IPS-18c (cell line): ENCODE measurements at regions not wholly inside any gene's neighbourhood (a gene's known extent, or its start where the extent isn't known, plus 50 kb on each side); places are given as distances from the start of the nearest gene placed in this dataset.

Source experiments
- H3K4me3 ChIP-seq: 2 replicates; pipeline ENCODE4 v1.7.0; 2013; ENCODE audit warnings: low read depth, mild to moderate bottlenecking, low read length, moderate library complexity; ENCODE audit not compliant: insufficient read depth
- H3K9me3 ChIP-seq: one replicate; pipeline ENCODE4 v1.6.1; 2013; ENCODE audit warnings: mild to moderate bottlenecking, low read length, moderate library complexity; ENCODE audit not compliant: control insufficient read depth, insufficient read depth

DNA sequence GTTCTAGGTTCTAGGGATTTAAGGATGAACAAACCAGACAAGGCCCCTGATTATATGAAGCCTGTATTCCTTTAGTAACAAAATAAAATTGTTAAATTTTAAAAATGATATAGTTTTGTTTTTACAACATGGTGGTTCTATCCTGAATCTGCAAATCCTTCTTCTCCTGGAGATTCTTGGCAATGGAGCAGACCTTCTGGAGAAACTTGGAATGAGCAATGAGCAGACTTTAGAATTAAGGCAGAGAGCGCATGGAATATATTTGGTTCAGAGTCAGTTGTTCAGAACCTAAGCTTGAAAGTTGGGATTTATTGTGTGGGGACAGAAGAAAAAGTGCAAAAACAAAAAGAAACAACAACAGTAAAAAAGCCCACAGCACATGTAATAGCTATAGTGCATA lies 381.1 kb downstream of the ADGRL2 start:
- H3K4me3 ChIP-seq = no peak overlapping the region
- H3K9me3 ChIP-seq = peaks cover 3% of the 10 kb centered on the region

DNA sequence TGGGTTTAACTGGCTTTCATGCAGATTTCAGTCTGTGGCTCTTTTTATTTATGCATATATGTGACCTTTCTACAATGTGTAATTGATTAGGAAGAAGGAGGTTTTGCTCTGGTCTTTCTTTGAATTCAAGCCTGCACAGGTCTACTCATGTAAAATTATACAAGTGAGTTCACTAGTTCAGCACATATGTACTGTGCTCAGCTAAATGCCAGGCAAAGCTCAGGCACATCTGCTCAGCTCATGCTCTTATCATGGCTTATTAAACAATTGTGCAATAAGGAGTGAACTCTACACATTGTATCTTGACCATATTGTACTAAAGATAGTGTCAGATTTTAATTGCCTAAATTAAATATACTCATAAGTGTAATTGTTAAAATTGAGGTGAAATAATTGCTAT lies 378.4 kb downstream of the ADGRL2 start:
- H3K4me3 ChIP-seq = no peak overlapping the region
- peaks cover 3% of the 10 kb centered on the region for H3K9me3 ChIP-seq

DNA sequence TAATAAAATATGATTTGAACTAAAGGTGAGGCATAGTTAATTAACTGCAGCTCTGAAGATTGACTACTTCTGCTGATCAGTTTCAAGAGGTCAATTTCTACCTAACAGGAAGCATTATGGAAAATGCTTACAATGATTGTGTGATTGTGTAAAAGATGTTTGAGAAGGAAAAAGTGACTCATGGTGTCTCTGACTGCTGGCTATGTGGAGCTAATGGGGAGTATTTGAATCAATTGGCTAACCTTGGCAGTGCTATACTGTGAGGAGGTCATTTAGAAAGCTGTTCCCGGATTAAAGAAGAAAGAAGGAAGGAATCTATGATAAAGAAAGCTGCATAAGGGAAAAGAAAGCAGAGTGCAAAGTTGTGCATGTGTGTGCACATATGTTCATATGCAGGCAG lies 376.5 kb downstream of the ADGRL2 start:
- H3K9me3 ChIP-seq = peaks cover 4% of the 10 kb centered on the region

DNA sequence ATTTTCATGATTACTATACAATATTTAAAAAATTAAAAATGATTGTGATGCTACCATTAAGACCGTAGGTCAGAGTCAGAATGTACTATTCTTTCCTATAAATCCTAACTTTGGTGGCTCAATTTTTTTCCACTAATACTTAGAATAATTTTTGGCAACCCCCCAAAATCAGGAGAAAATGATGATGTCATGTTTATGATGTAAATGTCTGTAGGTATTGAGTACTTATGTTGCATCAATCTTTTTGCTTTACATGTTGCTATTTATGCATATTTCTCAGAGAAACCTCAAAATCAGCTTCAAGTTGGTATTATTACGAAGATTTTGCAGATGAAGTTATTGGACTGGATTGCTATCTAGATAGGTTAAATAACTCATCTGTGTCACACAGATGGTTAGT lies 371.2 kb downstream of the ADGRL2 start:
- Histone ChIP-seq H3K4me3 (no peak overlapping the region), H3K9me3 (peaks cover 4% of the 10 kb centered on the region)

More for the DNA sequence above, 376.5 kb downstream of the ADGRL2 start:
- H3K4me3 ChIP-seq = no peak overlapping the region

DNA sequence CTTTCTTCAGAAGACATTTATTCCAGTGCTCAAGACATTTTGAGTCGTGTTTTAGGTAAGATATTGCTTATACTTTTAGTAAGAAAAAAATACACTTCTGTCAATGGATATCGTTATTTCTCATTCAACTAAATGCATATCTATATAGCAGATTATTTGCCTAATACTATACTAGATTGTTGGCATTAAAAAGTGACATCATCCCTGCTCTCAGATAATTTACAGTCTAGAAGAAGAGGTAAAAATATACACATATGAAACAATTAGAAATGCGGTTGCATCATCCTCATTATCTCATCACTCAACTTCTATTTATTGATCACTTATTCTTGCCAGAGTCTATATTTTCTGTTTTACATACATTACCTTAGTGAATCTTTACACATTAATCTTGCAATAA lies 367.7 kb downstream of the ADGRL2 start:
- Histone ChIP-seq H3K9me3 (peaks cover 4% of the 10 kb centered on the region), H3K4me3 (no peak overlapping the region)

DNA sequence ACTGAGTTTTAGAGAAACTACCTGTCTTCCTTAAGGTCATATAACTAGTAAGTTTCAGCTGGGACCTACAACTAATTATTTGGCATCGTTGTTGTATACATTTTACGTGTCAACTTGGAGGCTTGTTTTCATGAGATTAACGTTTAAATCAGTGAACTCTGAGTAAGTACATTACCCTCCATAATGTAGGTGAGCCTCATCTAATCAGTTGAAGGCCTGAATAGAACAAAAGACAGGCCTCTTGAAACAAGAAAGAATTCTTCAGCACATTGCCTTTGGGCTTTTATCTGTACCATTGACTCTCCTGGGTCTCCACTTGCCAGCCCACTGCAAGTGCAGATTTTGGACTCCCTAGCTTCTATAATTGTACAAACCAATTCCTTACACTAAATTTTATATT lies 364.6 kb downstream of the ADGRL2 start:
- Histone ChIP-seq H3K9me3 (no peaks in the 10 kb centered on the region), H3K4me3 (no peak overlapping the region)

DNA sequence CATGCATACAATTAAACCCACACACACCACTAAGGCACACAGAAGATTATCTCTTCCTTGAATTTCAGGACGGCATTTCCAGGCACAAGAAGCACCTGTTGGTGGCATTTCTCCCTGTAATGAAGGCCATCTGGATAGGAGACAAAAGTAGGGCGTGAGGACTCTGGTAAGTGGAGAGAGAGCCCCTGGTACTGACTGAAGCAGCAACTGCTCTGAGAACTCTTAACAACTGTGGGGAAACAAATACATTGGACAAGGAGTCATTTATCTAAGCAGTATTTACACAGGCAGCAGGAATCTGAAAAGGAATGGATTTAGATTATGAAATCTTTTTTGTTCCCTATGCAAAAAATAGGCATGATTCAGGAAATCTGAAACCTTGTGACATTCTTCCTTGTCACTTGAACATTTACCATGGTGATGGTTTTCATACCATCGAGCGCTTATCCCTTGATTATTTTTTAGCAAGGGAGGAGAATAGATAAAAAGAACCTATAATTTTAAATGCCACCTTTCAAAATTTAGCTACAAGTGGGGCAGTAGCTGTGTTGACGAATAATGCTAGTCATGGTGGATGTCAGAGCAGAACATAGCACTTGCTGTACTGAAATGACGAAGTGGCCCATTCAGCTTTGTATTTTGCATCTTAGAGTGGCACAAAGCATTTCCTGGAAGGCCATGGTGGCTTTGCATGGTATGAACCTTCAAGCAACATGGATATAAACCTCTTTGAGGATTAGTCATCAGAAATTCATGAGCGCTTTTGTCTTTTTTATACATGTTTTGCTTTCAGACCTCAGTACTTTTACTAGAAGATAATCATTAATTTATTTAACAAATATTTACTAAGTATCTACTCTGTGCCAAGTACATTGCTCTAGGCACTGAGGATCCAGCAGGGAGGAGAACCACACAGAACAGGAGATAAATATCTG lies 362.0 kb downstream of the ADGRL2 start:
- no peak overlapping the region for H3K4me3 ChIP-seq
- H3K9me3 ChIP-seq = no peaks in the 10 kb centered on the region

DNA sequence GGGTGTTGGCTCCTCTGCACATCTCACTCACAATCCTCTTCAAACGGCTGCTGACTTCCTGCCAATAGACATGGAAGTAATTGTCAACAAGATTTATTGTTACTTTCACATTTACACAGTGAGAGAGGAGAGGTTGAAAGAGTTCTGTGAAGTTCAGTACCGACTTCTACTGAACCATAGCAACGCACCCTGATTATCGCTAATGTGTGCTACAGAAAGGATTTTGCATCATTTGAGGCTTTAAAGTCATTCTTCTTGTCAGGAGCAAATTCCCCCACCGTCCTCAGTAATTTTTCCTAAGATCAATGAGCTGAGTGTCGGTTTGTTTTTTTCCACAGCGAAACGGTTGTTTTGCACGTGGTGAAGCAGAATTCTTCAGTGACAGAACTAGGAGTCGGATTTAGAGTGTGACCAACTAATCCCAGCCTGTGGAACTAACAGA lies 361.0 kb downstream of the ADGRL2 start:
- no peak overlapping the region for H3K4me3 ChIP-seq
- H3K9me3 ChIP-seq = no peaks in the 10 kb centered on the region

DNA sequence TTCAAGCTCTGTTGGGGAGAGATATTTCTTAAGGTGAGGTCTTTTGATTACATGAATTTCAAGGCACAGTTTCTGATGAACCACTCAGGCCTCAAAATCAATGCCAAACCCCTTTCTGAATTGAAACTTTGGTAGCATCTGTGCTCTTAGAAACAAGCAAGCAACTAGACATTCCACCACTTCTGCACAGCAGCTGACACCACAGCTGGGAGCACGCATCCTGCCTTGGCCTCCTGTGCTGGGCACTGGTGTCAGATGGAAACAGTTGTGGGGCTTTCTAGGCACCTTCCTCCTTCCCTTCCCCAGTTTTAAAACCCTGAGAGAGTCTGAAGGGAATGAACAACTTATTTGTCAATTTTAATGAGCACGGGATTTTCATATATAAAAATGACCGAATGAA lies 360.2 kb downstream of the ADGRL2 start:
- Histone ChIP-seq H3K4me3 (no peak overlapping the region), H3K9me3 (no peaks in the 10 kb centered on the region)

DNA sequence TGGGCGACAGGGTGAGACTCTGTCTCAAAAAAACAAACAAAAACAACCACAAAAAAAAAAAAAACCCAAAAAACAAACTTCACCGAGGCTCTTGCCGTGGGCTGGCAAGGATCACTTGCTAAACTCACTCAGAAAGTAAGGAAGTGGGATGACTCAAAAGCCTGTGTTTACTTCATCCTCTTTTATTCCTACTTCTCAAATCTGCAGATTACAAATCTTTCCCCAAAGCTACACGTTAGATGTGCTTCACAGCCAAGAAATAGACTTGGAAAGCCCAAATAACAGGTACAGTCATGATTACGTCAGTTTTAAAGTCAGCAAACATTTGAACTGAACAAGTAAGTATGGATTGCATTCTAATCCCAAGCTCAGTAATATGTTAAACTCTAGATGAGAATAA lies 359.3 kb downstream of the ADGRL2 start:
- no peak overlapping the region for H3K4me3 ChIP-seq
- H3K9me3 ChIP-seq = no peaks in the 10 kb centered on the region

DNA sequence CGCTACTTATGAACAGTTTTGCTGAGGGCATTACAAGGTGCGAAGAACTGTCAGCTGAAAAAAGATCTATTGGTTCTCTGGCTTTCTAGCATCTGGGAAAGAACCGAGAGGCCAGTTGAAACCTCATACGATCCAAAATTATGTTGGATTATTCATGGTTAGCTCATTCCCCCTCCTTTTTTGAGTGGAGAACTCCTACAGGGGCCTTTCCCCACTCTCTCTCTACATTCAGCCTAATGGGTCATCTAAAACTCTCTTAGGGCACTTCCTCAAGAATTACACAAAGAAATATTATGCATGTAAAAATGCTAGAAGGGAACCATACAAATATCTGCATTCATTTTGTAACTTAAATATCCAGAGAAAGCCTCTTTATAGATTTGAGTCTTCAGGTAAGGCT lies 358.2 kb downstream of the ADGRL2 start:
- Histone ChIP-seq H3K4me3 (no peak overlapping the region), H3K9me3 (no peaks in the 10 kb centered on the region)

DNA sequence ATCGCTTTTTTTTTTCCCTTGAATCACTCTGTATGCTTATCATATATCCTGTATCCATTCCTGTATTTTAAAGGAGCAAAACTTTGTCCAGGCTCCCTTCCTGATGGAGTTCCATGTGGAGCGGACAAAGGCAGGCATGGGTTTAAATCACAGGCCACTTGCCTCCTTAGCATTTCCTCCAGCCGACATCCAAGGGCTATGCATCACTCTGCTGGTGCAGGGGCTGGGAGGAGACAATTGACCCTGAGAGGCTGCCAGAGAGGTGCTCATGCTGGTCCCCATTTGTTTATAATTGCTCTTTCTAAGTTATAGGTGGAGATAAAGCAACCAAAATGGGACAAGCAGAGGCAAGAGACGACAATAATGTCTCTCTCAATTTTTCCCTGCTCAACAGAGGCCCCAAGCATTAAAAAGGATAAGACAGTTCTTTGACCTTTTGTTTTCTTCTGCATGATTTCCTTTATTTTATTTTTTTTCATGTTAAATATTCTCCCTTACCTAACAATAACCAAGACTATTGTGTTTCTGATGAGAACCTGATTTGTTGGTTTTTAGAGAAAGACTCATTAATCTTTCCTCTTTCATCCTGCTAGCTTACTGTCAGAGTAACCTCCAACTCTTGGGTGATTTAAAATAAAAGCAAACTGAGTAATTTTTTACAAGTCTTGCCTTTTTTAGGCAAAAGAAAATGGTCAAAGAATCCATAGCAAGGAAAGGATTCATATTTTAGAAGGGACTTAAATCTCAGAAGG lies 353.7 kb downstream of the ADGRL2 start:
- no peak overlapping the region for H3K4me3 ChIP-seq
- H3K9me3 ChIP-seq = peaks cover 2% of the 10 kb centered on the region

DNA sequence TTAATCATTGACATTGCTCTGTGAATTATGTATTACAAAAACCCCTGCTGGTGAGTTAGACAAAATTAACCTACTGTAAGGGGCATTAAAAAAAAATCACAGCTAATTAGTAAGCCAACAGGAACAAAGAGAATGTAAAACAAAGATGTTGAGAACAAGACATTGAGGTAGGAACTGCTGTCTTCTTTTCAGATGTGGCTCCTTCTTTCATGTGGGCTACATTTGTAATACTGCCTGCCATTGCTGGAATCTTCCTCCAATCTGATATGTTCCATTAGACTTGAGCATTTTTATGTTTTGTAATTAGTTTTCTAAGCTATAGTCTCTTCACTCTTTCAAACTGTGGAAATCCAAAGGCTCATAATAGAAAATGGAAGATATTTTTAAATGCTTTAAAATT lies 353.0 kb downstream of the ADGRL2 start:
- Histone ChIP-seq H3K9me3 (peaks cover 2% of the 10 kb centered on the region), H3K4me3 (no peak overlapping the region)

DNA sequence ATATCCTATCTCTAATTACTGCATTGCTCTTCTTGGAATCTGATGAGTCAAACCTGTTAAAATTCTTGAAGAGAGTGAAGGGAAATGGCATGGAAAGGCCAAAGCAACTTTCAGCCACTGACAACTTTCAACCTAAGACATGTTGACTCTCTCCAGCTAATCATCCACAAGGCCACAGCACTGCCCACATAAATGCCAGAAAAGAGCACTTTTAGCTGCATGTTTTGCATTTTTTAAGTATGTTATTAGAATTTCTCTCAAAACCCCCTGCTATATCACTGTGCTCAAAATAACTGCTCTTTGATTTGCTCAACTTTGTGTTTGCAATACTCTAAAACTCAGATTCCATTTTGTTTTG lies 352.5 kb downstream of the ADGRL2 start:
- no peak overlapping the region for H3K4me3 ChIP-seq

DNA sequence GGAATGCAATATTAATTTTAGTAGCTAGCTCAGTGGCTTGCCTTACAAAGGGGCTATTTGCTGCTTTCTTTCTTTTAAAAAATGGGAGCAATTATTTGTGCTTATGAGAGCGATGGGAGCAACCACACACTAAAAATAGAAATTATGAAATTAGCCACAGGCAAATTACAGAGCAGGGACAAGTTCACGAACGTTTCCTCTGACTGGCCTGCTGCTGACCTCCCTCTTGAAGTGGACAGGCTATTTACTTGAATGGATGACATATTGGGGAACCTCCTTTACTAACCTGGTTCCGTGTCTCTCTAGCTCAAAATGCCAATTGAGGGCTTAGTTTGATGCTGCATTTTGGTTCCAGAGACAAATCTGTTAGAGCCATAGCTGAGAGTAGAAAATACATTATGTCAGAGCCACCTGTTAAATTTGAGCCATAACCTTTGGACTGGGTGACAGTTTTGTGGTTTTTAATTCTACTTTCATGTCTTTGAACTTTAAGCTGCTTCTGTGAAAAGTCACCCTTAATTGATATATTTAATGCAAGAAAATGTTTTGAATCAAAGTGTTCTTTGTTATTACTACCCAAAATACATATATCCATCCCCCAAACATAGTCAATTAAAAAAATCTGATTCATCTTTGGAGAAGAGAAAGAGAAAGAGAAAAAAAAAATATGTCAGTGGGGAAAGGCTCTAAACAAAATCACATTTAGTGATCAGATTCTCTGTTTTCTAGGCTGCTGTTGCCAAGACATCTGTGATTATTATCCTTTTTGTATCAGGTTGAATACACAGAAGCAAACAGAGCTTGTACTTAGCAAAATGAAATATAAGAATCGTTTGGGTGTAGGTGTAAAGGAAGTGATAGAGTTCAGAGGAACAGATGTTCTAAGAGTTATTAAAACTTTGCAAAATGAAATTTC lies 351.9 kb downstream of the ADGRL2 start:
- Histone ChIP-seq H3K9me3 (peaks cover 2% of the 10 kb centered on the region), H3K4me3 (no peak overlapping the region)

More for the DNA sequence above, 352.5 kb downstream of the ADGRL2 start:
- H3K9me3 ChIP-seq = peaks cover 2% of the 10 kb centered on the region

DNA sequence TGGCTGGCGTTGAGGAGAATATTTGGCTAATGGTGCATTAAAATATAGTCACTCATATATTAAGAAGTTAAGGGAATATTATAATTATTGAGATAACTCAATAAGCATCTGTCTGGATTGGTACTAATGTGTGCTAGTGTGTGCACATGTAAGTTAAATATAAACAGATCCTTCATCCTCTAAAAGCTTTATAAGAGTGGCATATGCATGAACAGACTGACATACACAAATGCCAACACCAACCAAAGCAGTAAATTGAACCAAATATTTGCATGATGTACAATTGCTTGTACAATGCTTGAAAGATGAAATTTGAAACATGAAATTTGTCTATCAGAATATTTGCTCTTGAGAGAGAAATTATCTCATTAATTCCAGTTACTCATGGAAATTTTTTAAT lies 344.9 kb downstream of the ADGRL2 start:
- peaks cover 2% of the 10 kb centered on the region for H3K9me3 ChIP-seq
- H3K4me3 ChIP-seq = no peak overlapping the region

DNA sequence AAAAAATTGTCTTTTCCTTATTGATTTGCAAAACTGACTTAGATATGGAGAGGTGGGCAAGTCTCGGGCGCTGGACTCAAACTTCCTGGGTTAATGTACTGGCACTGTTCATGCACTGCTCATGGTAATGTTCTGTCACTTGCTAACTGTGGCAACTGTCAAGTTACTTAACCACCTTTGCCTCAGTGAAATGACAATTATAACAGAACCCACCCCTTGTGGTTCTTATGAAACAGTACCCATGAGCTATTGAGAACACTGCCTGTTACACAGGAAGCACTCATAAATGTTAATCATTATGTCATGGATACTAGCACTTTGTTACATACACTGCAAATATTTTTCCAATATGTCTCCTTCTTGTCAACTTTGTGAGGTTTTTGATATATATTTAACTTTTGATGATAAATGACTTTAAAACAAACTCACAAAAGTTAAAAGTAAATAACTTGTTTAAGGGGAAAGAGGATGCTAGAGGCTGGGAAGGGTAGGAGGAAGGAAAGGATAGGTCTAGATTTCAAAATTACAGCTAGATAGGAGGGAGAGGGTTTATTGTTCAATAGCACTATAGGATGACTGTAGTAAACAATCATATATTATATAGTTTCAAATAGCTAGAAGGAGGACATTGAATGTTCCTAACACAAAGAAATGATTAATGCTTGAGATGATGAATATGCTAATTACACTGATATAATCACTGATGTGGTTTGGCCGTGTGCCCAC lies 342.5 kb downstream of the ADGRL2 start:
- H3K9me3 ChIP-seq = no peaks in the 10 kb centered on the region
- no peak overlapping the region for H3K4me3 ChIP-seq
